ENCODE measurements at regions not wholly inside any gene's neighbourhood (a gene's known extent, or its start where the extent isn't known, plus 50 kb on each side); places are given as distances from the start of the nearest gene placed in this dataset.

DNA sequence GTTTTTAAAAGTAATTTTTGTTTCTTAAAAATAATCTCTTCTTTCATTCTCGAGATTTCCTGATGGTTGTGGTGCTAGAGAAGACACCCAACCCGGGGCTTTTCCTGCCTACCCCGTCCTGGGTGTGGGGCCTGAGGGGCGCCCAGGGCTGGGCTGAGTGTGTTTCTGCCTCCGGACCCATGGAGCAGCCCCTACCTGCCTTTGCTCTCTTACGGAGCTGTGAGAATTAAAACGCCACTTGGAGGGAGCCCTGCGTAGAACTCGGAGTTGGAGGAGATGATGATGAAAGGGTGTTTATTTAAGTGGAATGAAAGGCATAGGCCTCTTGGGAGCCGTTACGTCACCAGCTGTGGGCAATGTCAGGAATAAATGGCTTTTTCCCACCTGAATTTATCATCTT lies 261.8 kb upstream of the SHH start:
- TF ChIP-seq, protein P1, sequence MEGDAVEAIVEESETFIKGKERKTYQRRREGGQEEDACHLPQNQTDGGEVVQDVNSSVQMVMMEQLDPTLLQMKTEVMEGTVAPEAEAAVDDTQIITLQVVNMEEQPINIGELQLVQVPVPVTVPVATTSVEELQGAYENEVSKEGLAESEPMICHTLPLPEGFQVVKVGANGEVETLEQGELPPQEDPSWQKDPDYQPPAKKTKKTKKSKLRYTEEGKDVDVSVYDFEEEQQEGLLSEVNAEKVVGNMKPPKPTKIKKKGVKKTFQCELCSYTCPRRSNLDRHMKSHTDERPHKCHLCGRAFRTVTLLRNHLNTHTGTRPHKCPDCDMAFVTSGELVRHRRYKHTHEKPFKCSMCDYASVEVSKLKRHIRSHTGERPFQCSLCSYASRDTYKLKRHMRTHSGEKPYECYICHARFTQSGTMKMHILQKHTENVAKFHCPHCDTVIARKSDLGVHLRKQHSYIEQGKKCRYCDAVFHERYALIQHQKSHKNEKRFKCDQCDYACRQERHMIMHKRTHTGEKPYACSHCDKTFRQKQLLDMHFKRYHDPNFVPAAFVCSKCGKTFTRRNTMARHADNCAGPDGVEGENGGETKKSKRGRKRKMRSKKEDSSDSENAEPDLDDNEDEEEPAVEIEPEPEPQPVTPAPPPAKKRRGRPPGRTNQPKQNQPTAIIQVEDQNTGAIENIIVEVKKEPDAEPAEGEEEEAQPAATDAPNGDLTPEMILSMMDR (IDR thresholded peaks at IDR 0.05; ENCODE audit: low read depth, low read length, poor library complexity, severe bottlenecking) = no peak
- TF ChIP-seq EZH2phosphoT487 (IDR thresholded peaks at IDR 0.05; ENCODE audit: borderline replicate concordance, low read length) = no peak

Data from DOHH2 (cell line).